ENCODE measurements at regions not wholly inside any gene's neighbourhood (a gene's known extent, or its start where the extent isn't known, plus 50 kb on each side); places are given as distances from the start of the nearest gene placed in this dataset.

GRCh38 chr6:91164105-91164504, 577.2 kb upstream of the MAP3K7 start:
- Histone ChIP-seq H3K36me3 (ENCODE audit: low read depth) (no peaks in the 10 kb centered on the region), H3K79me2 (ENCODE audit: low read depth) (no peaks in the 10 kb centered on the region), H2AFZ (no peak overlapping the region), H3K9me3 (ENCODE audit: insufficient read depth, low read depth) (no peaks in the 10 kb centered on the region), H3K4me1 (replicated peaks; ENCODE audit: insufficient read depth) (no peaks in the 10 kb centered on the region), H3F3A (ENCODE audit: insufficient read depth, low read depth) (no peaks in the 10 kb centered on the region), H3K27ac (no peak overlapping the region), H3K27me3 (ENCODE audit: insufficient read depth, low read depth) (no peaks in the 10 kb centered on the region), H4K20me1 (ENCODE audit: insufficient read depth) (no peaks in the 10 kb centered on the region), H3K9me2 (ENCODE audit: insufficient read depth) (no peaks in the 10 kb centered on the region), H3K4me2 (no peak overlapping the region), H3K4me3 (no peak overlapping the region)
- intact Hi-C loops (cut with micrococcal nuclease; ENCODE audit: unreplicated experiment) = no loop called here
- POLR2A ChIA-PET (ENCODE audit: unreplicated experiment) = no interaction called here
- BruUV-seq (replicated peaks) = no TSS peak
- no peak for DNase-seq
- TF ChIP-seq, protein P1, sequence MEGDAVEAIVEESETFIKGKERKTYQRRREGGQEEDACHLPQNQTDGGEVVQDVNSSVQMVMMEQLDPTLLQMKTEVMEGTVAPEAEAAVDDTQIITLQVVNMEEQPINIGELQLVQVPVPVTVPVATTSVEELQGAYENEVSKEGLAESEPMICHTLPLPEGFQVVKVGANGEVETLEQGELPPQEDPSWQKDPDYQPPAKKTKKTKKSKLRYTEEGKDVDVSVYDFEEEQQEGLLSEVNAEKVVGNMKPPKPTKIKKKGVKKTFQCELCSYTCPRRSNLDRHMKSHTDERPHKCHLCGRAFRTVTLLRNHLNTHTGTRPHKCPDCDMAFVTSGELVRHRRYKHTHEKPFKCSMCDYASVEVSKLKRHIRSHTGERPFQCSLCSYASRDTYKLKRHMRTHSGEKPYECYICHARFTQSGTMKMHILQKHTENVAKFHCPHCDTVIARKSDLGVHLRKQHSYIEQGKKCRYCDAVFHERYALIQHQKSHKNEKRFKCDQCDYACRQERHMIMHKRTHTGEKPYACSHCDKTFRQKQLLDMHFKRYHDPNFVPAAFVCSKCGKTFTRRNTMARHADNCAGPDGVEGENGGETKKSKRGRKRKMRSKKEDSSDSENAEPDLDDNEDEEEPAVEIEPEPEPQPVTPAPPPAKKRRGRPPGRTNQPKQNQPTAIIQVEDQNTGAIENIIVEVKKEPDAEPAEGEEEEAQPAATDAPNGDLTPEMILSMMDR (conservative IDR thresholded peaks at IDR 0.05) = no peak
- no peak for TF ChIP-seq EZH2 (IDR thresholded peaks at IDR 0.05; ENCODE audit: low read depth)
- CTCF ChIA-PET = no interaction called here

DNA sequence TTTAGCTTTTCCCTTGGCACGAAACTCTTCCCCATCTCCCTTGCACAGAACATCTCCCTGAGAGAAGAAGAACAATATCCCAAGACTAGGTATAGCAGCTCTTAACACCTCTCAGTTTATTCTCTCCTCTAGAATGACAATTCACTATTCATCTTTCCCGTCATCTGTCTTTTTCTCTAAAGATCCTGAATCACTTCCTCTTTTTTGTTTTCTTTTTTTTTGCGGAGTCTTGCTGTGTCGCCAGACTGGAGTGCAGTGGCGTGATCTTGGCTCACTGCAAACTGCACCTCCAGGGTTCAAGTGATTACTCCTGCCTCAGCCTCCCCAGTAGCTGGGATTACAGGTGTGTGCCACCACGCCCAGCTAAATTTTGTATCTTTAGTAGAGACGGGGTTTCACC, 574.4 kb upstream of the MAP3K7 start:
- H3K4me3 ChIP-seq = no peak overlapping the region
- no peaks in the 10 kb centered on the region for H3F3A ChIP-seq (ENCODE audit: insufficient read depth, low read depth)
- ChIA-PET CTCF (no interaction called here), POLR2A (ENCODE audit: unreplicated experiment) (no interaction called here)
- intact Hi-C loops (cut with micrococcal nuclease; ENCODE audit: unreplicated experiment) = no loop called here
- no peak overlapping the region for H3K27ac ChIP-seq
- H3K79me2 ChIP-seq (ENCODE audit: low read depth) = no peaks in the 10 kb centered on the region
- no TSS peak for BruUV-seq (replicated peaks)
- H2AFZ ChIP-seq = no peak overlapping the region
- no peaks in the 10 kb centered on the region for H4K20me1 ChIP-seq (ENCODE audit: insufficient read depth)
- no peak for TF ChIP-seq EZH2 (IDR thresholded peaks at IDR 0.05; ENCODE audit: low read depth)
- TF ChIP-seq, protein P1 (conservative IDR thresholded peaks at IDR 0.05) = no peak
- DNase-seq = no peak
- H3K9me2 ChIP-seq (ENCODE audit: insufficient read depth) = no peaks in the 10 kb centered on the region
- H3K27me3 ChIP-seq (ENCODE audit: insufficient read depth, low read depth) = no peaks in the 10 kb centered on the region
- H3K4me1 ChIP-seq (replicated peaks; ENCODE audit: insufficient read depth) = no peaks in the 10 kb centered on the region
- no peaks in the 10 kb centered on the region for H3K9me3 ChIP-seq (ENCODE audit: insufficient read depth, low read depth)
- no peak overlapping the region for H3K4me2 ChIP-seq
- H3K36me3 ChIP-seq (ENCODE audit: low read depth) = no peaks in the 10 kb centered on the region

DNA sequence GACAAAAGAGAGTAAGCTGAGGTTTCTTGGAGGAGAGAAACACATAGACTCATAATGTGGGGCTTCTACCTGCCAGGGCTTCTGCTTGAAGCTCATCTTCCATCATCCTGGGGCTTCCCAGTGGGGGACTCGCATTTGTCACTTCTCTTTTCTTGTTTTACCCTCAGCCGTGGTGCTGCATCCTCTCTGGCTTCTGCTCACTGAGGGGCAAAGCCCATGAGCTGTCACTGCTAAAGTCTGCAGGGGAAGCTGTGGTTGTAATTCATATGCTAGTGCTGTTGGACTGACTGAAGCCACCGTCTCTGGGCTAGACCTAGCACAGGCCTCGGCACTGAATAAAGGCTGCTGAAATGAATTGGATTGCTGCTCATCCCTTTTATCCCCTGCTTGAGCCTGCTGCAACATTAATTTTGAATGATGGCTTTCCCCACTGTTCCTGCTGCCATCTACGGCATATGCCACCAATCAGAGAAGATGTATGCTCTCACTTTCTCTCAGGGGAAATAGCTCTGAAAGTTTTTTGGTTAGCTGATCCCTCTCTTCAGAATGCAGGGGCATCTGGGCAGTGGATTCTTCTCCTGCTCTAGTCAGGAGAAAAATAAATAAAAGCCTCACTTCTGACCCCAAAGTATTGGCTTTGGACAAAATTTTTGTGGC, 568.4 kb upstream of the MAP3K7 start:
- TF ChIP-seq, protein P1 (conservative IDR thresholded peaks at IDR 0.05) = no peak
- no peak for TF ChIP-seq EZH2 (IDR thresholded peaks at IDR 0.05; ENCODE audit: low read depth)
- BruUV-seq (replicated peaks) = no TSS peak
- Histone ChIP-seq H3K27ac (no peak overlapping the region), H3K4me3 (no peak overlapping the region), H3K79me2 (ENCODE audit: low read depth) (no peaks in the 10 kb centered on the region), H3K36me3 (ENCODE audit: low read depth) (no peaks in the 10 kb centered on the region), H3K9me3 (ENCODE audit: insufficient read depth, low read depth) (no peaks in the 10 kb centered on the region), H3K4me1 (replicated peaks; ENCODE audit: insufficient read depth) (no peaks in the 10 kb centered on the region), H3K4me2 (no peak overlapping the region), H3K9me2 (ENCODE audit: insufficient read depth) (no peaks in the 10 kb centered on the region), H3K27me3 (ENCODE audit: insufficient read depth, low read depth) (no peaks in the 10 kb centered on the region), H3F3A (ENCODE audit: insufficient read depth, low read depth) (no peaks in the 10 kb centered on the region), H4K20me1 (ENCODE audit: insufficient read depth) (no peaks in the 10 kb centered on the region), H2AFZ (no peak overlapping the region)
- ChIA-PET CTCF (no interaction called here), POLR2A (ENCODE audit: unreplicated experiment) (no interaction called here)
- intact Hi-C loops (cut with micrococcal nuclease; ENCODE audit: unreplicated experiment) = no loop called here
- no peak for DNase-seq
